C4-2B (cell line): ENCODE measurements at regions not wholly inside any gene's neighbourhood (a gene's known extent, or its start where the extent isn't known, plus 50 kb on each side); places are given as distances from the start of the nearest gene placed in this dataset.
"Not testable (repeated sequence)": the region's sequence is repeated elsewhere in the genome, so short reads cannot be mapped to it uniquely, and the experiment has no call there.

Experiments
- H3K27ac ChIP-seq: fragments of 450-650 bp; 2 replicates; pipeline ENCODE4 v1.5.1; 2017
- ZFX ChIP-seq: fragments of 450-650 bp; IDR thresholded peaks from 2 replicates; pipeline ENCODE4 v1.6.1; 2017
- TF ChIP-seq, protein P1 (sequence below): fragments of 450-650 bp; conservative IDR thresholded peaks from 2 replicates; pipeline ENCODE4 v1.5.1; 2017; ENCODE audit warnings: mild to moderate bottlenecking

DNA sequence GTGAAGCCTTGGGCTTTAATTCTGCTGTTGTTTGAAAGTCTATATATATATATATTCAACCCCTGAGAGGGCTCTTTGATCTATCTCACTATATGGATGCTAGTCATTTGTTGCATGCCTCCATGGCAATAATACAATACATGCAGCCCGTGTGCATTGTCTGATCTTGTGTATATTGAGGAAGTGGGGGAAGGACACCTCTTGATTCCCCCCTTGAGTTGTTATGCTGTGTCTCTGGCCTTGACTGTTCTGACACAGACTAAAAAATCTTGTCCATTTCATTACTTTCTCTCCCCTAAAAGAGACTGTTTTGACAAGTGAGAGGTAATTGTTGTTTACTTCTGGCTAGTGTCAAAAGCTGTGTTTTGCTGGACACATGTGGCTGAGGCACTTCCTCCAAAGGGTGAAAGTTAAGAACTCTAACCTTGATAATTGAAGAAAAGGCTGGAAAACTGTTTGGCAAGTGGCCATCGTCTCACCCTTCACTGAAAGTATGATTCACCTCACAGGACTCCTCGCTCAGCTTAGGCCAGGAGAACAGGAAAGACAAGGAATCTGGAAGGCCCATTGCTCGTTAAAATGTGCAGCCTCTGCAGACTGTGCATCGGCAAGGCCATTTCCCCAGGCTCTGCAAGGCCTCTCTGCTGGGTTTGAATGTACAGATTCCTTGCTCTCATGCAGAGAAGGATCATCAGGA lies 304.0 kb downstream of the PRELID2 start:
- no peak for TF ChIP-seq ZFX
- TF ChIP-seq, protein P1, sequence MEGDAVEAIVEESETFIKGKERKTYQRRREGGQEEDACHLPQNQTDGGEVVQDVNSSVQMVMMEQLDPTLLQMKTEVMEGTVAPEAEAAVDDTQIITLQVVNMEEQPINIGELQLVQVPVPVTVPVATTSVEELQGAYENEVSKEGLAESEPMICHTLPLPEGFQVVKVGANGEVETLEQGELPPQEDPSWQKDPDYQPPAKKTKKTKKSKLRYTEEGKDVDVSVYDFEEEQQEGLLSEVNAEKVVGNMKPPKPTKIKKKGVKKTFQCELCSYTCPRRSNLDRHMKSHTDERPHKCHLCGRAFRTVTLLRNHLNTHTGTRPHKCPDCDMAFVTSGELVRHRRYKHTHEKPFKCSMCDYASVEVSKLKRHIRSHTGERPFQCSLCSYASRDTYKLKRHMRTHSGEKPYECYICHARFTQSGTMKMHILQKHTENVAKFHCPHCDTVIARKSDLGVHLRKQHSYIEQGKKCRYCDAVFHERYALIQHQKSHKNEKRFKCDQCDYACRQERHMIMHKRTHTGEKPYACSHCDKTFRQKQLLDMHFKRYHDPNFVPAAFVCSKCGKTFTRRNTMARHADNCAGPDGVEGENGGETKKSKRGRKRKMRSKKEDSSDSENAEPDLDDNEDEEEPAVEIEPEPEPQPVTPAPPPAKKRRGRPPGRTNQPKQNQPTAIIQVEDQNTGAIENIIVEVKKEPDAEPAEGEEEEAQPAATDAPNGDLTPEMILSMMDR: no peak

DNA sequence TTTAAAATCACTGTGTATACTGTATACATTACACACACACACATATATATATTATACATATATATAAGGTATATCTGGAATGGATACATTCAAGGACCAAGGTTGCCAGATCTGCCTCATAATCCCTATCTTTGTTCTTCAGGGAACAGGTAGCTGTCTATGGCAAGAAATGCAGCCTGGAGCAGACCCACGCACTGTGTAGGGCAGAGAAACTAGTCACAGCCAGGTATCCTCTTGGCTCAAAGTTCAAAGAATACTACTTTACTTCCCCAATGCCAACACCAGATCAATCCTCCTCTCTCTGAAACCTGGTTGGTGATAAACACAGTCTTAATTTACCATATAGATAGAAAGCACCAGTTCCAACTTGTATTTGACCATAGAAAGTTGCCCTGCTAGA lies 313.6 kb downstream of the PRELID2 start:
- TF ChIP-seq, protein P1: no peak
- no peak for TF ChIP-seq ZFX
- no peak overlapping the region for H3K27ac ChIP-seq

More for the DNA sequence above, 304.0 kb downstream of the PRELID2 start:
- no peak overlapping the region for H3K27ac ChIP-seq

DNA sequence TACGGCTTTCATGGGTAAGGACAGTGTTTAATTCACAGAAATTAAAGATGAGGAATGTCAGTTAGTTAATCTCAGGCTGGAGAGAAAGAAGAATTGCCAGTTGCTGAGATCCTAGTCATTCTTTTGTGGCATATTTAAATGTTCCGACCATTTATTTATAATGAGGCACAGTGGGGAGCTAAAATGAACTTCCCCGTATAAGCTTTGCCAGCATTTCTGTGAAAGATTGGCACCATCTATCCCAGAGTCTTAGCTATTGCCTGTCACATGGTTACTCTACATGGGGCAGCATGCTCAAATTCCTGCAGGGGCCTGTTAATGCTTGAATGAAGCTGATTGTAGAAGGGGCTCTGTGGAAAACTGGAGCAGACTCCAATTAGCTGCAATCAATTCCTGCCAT lies 314.1 kb downstream of the PRELID2 start:
- no peak overlapping the region for H3K27ac ChIP-seq
- TF ChIP-seq, protein P1: no peak
- TF ChIP-seq ZFX: no peak

DNA sequence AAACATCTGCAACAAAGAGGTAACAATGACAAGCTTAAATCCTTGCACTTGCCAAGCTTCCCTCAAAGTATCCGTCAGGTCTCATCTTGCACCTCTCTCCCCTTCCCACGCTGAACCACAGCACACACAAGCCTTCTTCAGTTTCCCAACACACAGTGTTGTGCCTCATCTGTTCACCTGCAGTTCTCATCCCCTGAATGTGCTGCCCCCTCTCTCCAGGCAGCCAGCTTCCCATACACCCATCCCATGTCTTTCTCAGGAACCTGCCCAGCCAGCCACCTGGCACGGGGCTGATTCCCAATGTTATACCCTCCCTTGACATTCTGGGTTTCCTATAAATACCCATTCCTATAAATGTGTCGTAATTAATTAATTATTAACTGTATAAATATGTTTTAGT lies 314.8 kb downstream of the PRELID2 start:
- no peak overlapping the region for H3K27ac ChIP-seq
- no peak for TF ChIP-seq ZFX
- TF ChIP-seq, protein P1: no peak

DNA sequence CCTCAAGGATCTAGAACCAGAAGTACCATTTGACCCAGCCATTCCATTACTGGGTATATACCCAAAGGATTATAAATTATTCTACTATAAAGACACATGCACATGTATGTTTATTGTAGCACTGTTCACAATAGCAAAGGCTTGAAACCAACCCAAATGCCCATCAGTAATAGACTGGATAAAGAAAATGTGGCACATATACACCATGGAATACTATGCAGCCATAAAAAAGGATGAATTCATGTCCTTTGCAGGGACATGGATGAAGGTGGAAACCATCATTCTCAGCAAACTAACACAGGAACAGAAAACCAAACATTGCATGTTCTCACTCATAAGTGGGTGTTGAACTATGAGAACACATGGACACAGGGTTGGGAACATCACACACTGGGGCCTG lies 317.6 kb downstream of the PRELID2 start:
- not testable (repeated sequence) for H3K27ac ChIP-seq

DNA sequence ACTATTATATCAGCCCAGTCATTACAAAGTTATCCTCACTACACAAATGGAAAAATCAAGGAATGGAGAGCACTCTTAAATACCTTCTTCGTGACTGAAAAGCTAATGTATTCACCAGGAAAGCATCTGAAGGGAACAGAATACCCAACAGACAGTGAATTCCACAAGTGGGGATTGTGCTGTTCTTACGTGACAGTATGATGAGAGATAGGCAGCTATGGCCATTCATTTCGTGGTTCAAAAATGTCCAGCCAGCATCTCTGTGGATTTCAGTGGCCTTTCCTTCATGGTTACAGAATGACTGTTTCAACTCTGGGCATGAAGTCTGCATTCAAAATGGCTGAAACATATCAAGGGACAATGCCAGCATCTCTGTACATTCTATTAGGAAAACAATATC lies 323.8 kb downstream of the PRELID2 start:
- H3K27ac ChIP-seq: no peak overlapping the region
- no peak for TF ChIP-seq ZFX
- TF ChIP-seq, protein P1: no peak

DNA sequence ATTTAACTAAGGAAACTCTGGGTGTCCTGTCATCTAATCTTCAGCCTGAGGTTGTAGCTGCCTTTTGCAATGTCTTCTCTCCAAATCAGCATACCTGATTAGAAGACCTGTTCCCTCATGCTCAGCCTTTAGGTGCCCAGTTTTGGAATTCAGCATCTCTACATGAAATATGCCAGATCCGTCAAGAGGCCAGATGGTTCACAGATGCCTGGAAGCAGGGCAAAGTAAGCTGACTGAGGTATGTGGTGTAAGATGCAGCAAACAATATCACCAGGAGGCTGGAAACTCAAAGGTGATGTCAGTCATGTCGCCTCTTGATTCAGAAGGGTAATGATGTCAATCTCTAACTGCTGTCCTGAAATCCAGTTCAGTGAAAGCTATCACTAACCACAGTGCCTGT lies 324.4 kb downstream of the PRELID2 start:
- H3K27ac ChIP-seq: no peak overlapping the region
- TF ChIP-seq ZFX: no peak
- TF ChIP-seq, protein P1: no peak

DNA sequence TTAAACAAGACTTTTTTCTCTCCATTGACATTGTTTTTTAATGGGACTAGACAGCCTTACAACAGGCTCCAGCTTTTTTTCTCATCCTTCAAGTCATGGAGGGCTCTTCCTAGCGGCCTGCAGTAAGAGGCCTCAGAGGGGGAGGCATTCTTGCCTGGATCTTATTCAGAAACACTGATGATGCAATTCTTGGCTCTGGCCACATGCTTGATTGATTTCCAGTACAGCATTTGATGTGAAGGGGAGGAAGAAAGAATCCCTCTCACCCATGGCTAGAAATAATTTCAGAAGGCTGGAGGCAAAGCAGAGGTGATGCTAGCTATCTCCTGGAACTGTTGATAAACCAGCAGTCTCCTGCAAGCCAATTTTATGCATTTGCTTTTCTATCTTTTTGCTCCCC lies 324.8 kb downstream of the PRELID2 start:
- no peak overlapping the region for H3K27ac ChIP-seq
- TF ChIP-seq, protein P1: no peak
- no peak for TF ChIP-seq ZFX
